OCI-LY7 (cell line): ENCODE measurements at regions not wholly inside any gene's neighbourhood (a gene's known extent, or its start where the extent isn't known, plus 50 kb on each side); places are given as distances from the start of the nearest gene placed in this dataset.

Experiments used
- EZH2phosphoT487 ChIP-seq: fragments of 200-600 bp; sonication (generic); IDR thresholded peaks from 2 replicates; pipeline ENCODE4 v1.6.1; 2018; ENCODE audit warnings: low read depth, borderline replicate concordance, mild to moderate bottlenecking, mixed run types, antibody characterized with exemption, low read length, moderate library complexity, mixed read lengths
- TF ChIP-seq, protein P1 (sequence below): fragments of 200-600 bp; sonication (generic); conservative IDR thresholded peaks from 2 replicates; pipeline ENCODE4 v1.5.1; 2014; ENCODE audit warnings: mild to moderate bottlenecking, antibody characterized with exemption, low read length, moderate library complexity, mixed read lengths

GRCh38 chr16:54431041-54431996 lies 144.7 kb upstream of the IRX3 start:
- TF ChIP-seq, protein P1, sequence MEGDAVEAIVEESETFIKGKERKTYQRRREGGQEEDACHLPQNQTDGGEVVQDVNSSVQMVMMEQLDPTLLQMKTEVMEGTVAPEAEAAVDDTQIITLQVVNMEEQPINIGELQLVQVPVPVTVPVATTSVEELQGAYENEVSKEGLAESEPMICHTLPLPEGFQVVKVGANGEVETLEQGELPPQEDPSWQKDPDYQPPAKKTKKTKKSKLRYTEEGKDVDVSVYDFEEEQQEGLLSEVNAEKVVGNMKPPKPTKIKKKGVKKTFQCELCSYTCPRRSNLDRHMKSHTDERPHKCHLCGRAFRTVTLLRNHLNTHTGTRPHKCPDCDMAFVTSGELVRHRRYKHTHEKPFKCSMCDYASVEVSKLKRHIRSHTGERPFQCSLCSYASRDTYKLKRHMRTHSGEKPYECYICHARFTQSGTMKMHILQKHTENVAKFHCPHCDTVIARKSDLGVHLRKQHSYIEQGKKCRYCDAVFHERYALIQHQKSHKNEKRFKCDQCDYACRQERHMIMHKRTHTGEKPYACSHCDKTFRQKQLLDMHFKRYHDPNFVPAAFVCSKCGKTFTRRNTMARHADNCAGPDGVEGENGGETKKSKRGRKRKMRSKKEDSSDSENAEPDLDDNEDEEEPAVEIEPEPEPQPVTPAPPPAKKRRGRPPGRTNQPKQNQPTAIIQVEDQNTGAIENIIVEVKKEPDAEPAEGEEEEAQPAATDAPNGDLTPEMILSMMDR: no peak
- TF ChIP-seq EZH2phosphoT487: no peak
